H9 (cell line): ENCODE measurements at regions not wholly inside any gene's neighbourhood (a gene's known extent, or its start where the extent isn't known, plus 50 kb on each side); places are given as distances from the start of the nearest gene placed in this dataset.

Experiments used
- DNase-seq: peaks from one replicate; pipeline ENCODE4 v3.0.0-alpha.2; 2017
- H2AFZ ChIP-seq: one replicate; pipeline ENCODE4 v1.6.1; 2013; ENCODE audit warnings: mild to moderate bottlenecking, low read length, control low read depth, moderate library complexity
- H2AK5ac ChIP-seq: 2 replicates; pipeline ENCODE4 v1.6.1; 2013; ENCODE audit warnings: low read length, control low read depth, mixed read lengths; ENCODE audit not compliant: insufficient read length
- H2BK120ac ChIP-seq: one replicate; pipeline ENCODE4 v1.6.1; 2013; ENCODE audit warnings: low read depth, mild to moderate bottlenecking, low read length, control low read depth, inconsistent platforms; ENCODE audit not compliant: poor library complexity, severe bottlenecking
- H2BK12ac ChIP-seq: 2 replicates; pipeline ENCODE4 v1.6.1; 2013; ENCODE audit warnings: low read length, control low read depth, mixed read lengths, low read depth; ENCODE audit not compliant: insufficient read length
- H2BK15ac ChIP-seq: 2 replicates; pipeline ENCODE4 v1.6.1; 2013; ENCODE audit warnings: low read depth, low read length, control low read depth
- H2BK20ac ChIP-seq: one replicate; pipeline ENCODE4 v1.6.1; 2013; ENCODE audit warnings: low read depth, mild to moderate bottlenecking, low read length, control low read depth, inconsistent platforms; ENCODE audit not compliant: poor library complexity, severe bottlenecking
- H2BK5ac ChIP-seq: 2 replicates; pipeline ENCODE4 v1.6.1; 2013; ENCODE audit warnings: low read length, control low read depth, mixed read lengths; ENCODE audit not compliant: insufficient read length
- H3K14ac ChIP-seq: 2 replicates; pipeline ENCODE4 v1.6.1; 2013; ENCODE audit warnings: low read length, control low read depth; ENCODE audit not compliant: insufficient read depth
- H3K18ac ChIP-seq: 2 replicates; pipeline ENCODE4 v1.6.1; 2013; ENCODE audit warnings: low read depth, mild to moderate bottlenecking, mixed read lengths, low read length, control low read depth; ENCODE audit not compliant: insufficient read length
- H3K23ac ChIP-seq: 2 replicates; pipeline ENCODE4 v1.6.1; 2013; ENCODE audit warnings: low read length, control low read depth, mixed read lengths, low read depth; ENCODE audit not compliant: insufficient read length
- H3K23me2 ChIP-seq: 2 replicates; pipeline ENCODE4 v1.6.1; 2013; ENCODE audit warnings: low read depth, mild to moderate bottlenecking, mixed read lengths, low read length, control low read depth; ENCODE audit not compliant: insufficient read length, poor library complexity, severe bottlenecking
- H3K27ac ChIP-seq: 2 replicates; pipeline ENCODE4 v1.5.1; 2013; ENCODE audit warnings: low read length, control low read depth, mixed read lengths, low read depth; ENCODE audit not compliant: insufficient read length
- H3K27me3 ChIP-seq: 2 replicates; pipeline ENCODE4 v1.6.1; 2013; ENCODE audit warnings: low read length, control low read depth, inconsistent platforms; ENCODE audit not compliant: insufficient read depth
- H3K4ac ChIP-seq: 2 replicates; pipeline ENCODE4 v1.6.1; 2013; ENCODE audit warnings: low read depth, mild to moderate bottlenecking, control low read depth, inconsistent platforms, low read length, moderate library complexity
- H3K4me1 ChIP-seq: 2 replicates; pipeline ENCODE4 v1.6.1; 2013; ENCODE audit warnings: low read length, control low read depth, inconsistent platforms; ENCODE audit not compliant: insufficient read depth
- H3K4me2 ChIP-seq: 2 replicates; pipeline ENCODE4 v1.6.1; 2013; ENCODE audit warnings: low read length, control low read depth, mixed read lengths; ENCODE audit not compliant: insufficient read length, insufficient read depth
- H3K56ac ChIP-seq: 2 replicates; pipeline ENCODE4 v1.6.1; 2013; ENCODE audit warnings: low read depth, mild to moderate bottlenecking, mixed read lengths, low read length, control low read depth; ENCODE audit not compliant: insufficient read length
- H3K79me1 ChIP-seq: 2 replicates; pipeline ENCODE4 v1.6.1; 2013; ENCODE audit warnings: low read depth, mild to moderate bottlenecking, moderate library complexity, low read length, control low read depth, inconsistent platforms; ENCODE audit not compliant: insufficient read depth, poor library complexity, severe bottlenecking
- H3K79me2 ChIP-seq: 2 replicates; pipeline ENCODE4 v1.6.1; 2013; ENCODE audit warnings: low read length, control low read depth, inconsistent platforms; ENCODE audit not compliant: insufficient read depth
- H3K9ac ChIP-seq: 2 replicates; pipeline ENCODE4 v1.6.1; 2013; ENCODE audit warnings: low read length, control low read depth, mixed read lengths; ENCODE audit not compliant: insufficient read length; ENCODE audit errors: extremely low read depth
- H3K9me3 ChIP-seq: one replicate; pipeline ENCODE4 v1.6.1; 2013; ENCODE audit warnings: low read depth, low read length, inconsistent platforms; ENCODE audit not compliant: control insufficient read depth
- H3T11ph ChIP-seq: one replicate; pipeline ENCODE4 v1.6.1; 2013; ENCODE audit warnings: mild to moderate bottlenecking, low read length, control low read depth, inconsistent platforms
- H4K20me1 ChIP-seq: one replicate; pipeline ENCODE4 v1.6.1; 2013; ENCODE audit not compliant: control insufficient read depth, insufficient read length, insufficient read depth
- H4K5ac ChIP-seq: 2 replicates; pipeline ENCODE4 v1.6.1; 2013; ENCODE audit warnings: low read depth, mild to moderate bottlenecking, mixed read lengths, low read length, control low read depth; ENCODE audit not compliant: insufficient read length
- H4K8ac ChIP-seq: replicated peaks from 2 replicates; pipeline ENCODE4 v1.6.1; 2013; ENCODE audit warnings: low read length, control low read depth, mixed read lengths, low read depth; ENCODE audit not compliant: insufficient read length
- H4K91ac ChIP-seq: 2 replicates; pipeline ENCODE4 v1.6.1; 2013; ENCODE audit warnings: low read depth, mild to moderate bottlenecking, moderate library complexity, mixed read lengths, low read length, control low read depth; ENCODE audit not compliant: insufficient read length
- H3K27ac Mint-ChIP-seq, 3 experiments: 2 replicates in 2 of 3; 3 replicates in 1 of 3; pipeline ENCODE4 v1.8.0; 2020 to 2021; ENCODE audit warnings: mixed read lengths in 3 of 3, mild to moderate bottlenecking in 1 of 3, moderate library complexity in 1 of 3
- H3K27me3 Mint-ChIP-seq: 2 replicates; pipeline ENCODE4 v1.8.0; 2021; ENCODE audit warnings: low read depth, mild to moderate bottlenecking, moderate library complexity, mixed read lengths
- H3K36me3 Mint-ChIP-seq, 3 experiments: 2 replicates in 2 of 3; 3 replicates in 1 of 3; pipeline ENCODE4 v1.8.0; 2020 to 2021; ENCODE audit warnings: low read depth in 3 of 3, mixed read lengths in 3 of 3; ENCODE audit not compliant: insufficient read depth in 1 of 3
- H3K4me1 Mint-ChIP-seq, 2 experiments: 2 replicates each; pipeline ENCODE4 v1.8.0; 2020; ENCODE audit warnings: mixed read lengths in 2 of 2
- H3K4me3 Mint-ChIP-seq, 2 experiments: 2 replicates in 1 of 2; 3 replicates in 1 of 2; pipeline ENCODE4 v1.8.0; 2020 to 2021; ENCODE audit warnings: mild to moderate bottlenecking in 2 of 2, mixed read lengths in 2 of 2, moderate library complexity in 1 of 2
- H3K9me3 Mint-ChIP-seq, 2 experiments: 2 replicates in 1 of 2; 3 replicates in 1 of 2; pipeline ENCODE4 v1.8.0; 2020; ENCODE audit warnings: mild to moderate bottlenecking in 2 of 2, mixed read lengths in 2 of 2, moderate library complexity in 1 of 2
- WGBS: extraction: QIAGEN DNeasy Blood & Tissue Kit; methylation state at CpG from one replicate; pipeline ENCODE4 v1.1.7; 2013; ENCODE audit warnings: missing lambda C conversion rate, low lambda C conversion rate, mixed read lengths; ENCODE audit not compliant: insufficient read length; ENCODE audit errors: extremely low coverage; 5-methylcytosine and 5-hydroxymethylcytosine counted together
- TF ChIP-seq, protein P1 (sequence below): fragments of 200-600 bp; sonication (generic); conservative IDR thresholded peaks from 3 replicates; pipeline ENCODE4 v1.8.0; 2021; ENCODE audit warnings: antibody characterized with exemption, mild to moderate bottlenecking

DNA sequence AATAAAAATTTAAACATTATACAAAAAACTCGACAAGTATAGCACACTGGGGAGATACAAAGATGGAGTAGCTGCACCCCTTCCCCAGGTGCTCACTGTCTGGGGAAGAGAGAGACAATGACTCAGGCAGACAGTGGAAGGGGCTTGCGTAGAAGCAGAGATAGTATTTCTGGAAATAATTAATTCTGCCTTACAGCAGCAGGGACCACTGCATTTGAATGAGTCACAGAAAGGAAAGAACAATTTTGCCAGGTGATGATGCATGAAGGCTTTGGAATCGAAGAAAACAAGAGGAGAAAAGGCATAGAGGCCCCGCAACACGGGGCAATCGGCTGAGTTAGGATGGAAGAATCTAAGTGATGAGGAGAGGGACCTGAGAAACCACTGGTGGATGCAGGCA lies 447.4 kb downstream of the EFNB2 start:
- H3K9me3 Mint-ChIP-seq: no peaks in the 10 kb centered on the region
- Histone ChIP-seq H2BK20ac (no peak overlapping the region), H4K20me1 (no peaks in the 10 kb centered on the region), H2BK15ac (no peak overlapping the region), H3K18ac (no peak overlapping the region), H3K79me2 (no peaks in the 10 kb centered on the region), H2BK12ac (no peak overlapping the region), H3K23ac (no peak overlapping the region), H3K27me3 (no peaks in the 10 kb centered on the region), H3K9me3 (no peaks in the 10 kb centered on the region), H3K9ac (no peak overlapping the region), H2BK5ac (no peak overlapping the region), H3K14ac (no peak overlapping the region), H4K5ac (no peak overlapping the region), H2BK120ac (no peak overlapping the region), H3K4me2 (no peak overlapping the region), H3K4me1 (no peaks in the 10 kb centered on the region), H2AK5ac (no peak overlapping the region), H3K4ac (no peak overlapping the region), H2AFZ (no peak overlapping the region), H3T11ph (no peak overlapping the region), H3K56ac (no peak overlapping the region), H3K23me2 (no peaks in the 10 kb centered on the region), H3K79me1 (no peaks in the 10 kb centered on the region), H4K91ac (no peak overlapping the region), H3K27ac (no peak overlapping the region), H4K8ac (no peak overlapping the region)
- WGBS: no CpG with 5 or more reads among the region's 6 CpGs
- TF ChIP-seq, protein P1, sequence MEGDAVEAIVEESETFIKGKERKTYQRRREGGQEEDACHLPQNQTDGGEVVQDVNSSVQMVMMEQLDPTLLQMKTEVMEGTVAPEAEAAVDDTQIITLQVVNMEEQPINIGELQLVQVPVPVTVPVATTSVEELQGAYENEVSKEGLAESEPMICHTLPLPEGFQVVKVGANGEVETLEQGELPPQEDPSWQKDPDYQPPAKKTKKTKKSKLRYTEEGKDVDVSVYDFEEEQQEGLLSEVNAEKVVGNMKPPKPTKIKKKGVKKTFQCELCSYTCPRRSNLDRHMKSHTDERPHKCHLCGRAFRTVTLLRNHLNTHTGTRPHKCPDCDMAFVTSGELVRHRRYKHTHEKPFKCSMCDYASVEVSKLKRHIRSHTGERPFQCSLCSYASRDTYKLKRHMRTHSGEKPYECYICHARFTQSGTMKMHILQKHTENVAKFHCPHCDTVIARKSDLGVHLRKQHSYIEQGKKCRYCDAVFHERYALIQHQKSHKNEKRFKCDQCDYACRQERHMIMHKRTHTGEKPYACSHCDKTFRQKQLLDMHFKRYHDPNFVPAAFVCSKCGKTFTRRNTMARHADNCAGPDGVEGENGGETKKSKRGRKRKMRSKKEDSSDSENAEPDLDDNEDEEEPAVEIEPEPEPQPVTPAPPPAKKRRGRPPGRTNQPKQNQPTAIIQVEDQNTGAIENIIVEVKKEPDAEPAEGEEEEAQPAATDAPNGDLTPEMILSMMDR: no peak
- H3K4me3 Mint-ChIP-seq: no peak overlapping the region
- H3K27me3 Mint-ChIP-seq: no peaks in the 10 kb centered on the region; the same call in 1 of the 2 replicates
- H3K4me1 Mint-ChIP-seq: peaks cover 19 to 20% of the 10 kb centered on the region in 2 experiments
- no peaks in the 10 kb centered on the region; a peak in 1 of 7 replicates for H3K36me3 Mint-ChIP-seq
- no peak overlapping the region for H3K27ac Mint-ChIP-seq
- DNase-seq: no peak
